ENCODE measurements at regions not wholly inside any gene's neighbourhood (a gene's known extent, or its start where the extent isn't known, plus 50 kb on each side); places are given as distances from the start of the nearest gene placed in this dataset.

DNA sequence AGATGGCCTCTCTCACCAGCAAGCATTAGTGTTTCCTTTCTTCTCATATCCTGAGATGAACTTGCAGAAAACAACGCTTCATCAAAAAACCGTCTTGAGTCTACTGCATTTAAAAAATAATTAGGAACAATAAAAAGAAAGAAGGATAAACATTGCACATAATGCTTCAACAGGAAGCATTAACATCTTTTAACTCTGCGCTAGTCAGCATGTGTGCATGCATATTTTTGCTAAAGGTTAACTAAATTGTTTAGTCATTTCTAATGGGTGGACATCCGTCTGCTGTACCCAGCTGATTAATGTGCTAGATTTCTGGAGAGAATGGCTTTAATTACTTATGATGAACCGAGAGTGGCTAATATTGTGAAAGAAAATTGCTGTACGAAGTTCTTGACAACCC, 349.3 kb downstream of the SOX4 start:
- dilution Hi-C loops (cut with HindIII; ENCODE audit: low sequenced_read_pairs, unreplicated experiment): no loop called here
- H3K9ac ChIP-seq (ENCODE audit: low read depth, low read length): no peak overlapping the region
- H2AK5ac ChIP-seq (ENCODE audit: low read depth, low read length): no peak overlapping the region
- H3K9me3 ChIP-seq (ENCODE audit: control insufficient read depth, insufficient read depth, low read length): no peaks in the 10 kb centered on the region
- H3K4ac ChIP-seq (ENCODE audit: low read depth, low read length): no peak overlapping the region
- BruUV-seq (replicated peaks): no TSS peak
- no peaks in the 10 kb centered on the region for H3K79me1 ChIP-seq (ENCODE audit: low read depth in 1 of 2, low read length in 2 of 2)
- no peak overlapping the region for H3K18ac ChIP-seq (ENCODE audit: low read depth, low read length)
- H3K9me1 ChIP-seq (ENCODE audit: insufficient read depth, low read length): peaks cover 8% of the 10 kb centered on the region; the same call in 1 of the 2 replicates
- no peak overlapping the region for H3K14ac ChIP-seq (replicated peaks; ENCODE audit: low read depth, low read length)
- H3K27me3 ChIP-seq (ENCODE audit: control insufficient read depth, insufficient read depth, low read length): no peaks in the 10 kb centered on the region
- no peak overlapping the region for H2BK20ac ChIP-seq (ENCODE audit: low read depth, low read length)
- H3K4me1 ChIP-seq (ENCODE audit: control insufficient read depth, insufficient read depth, low read length): peaks cover 16% of the 10 kb centered on the region
- H2AK9ac ChIP-seq (replicated peaks; ENCODE audit: low read depth, low read length, poor library complexity): no peak overlapping the region
- no peak overlapping the region for H3K23ac ChIP-seq (ENCODE audit: low read depth, low read length)
- DNase-seq (no peak), ATAC-seq (ENCODE audit: low read depth) (peak; percentile 28; the same call in 1 of the 2 replicates)
- no peak overlapping the region for H4K91ac ChIP-seq (ENCODE audit: insufficient read depth, low read depth, low read length)
- no peak overlapping the region for H3K56ac ChIP-seq (ENCODE audit: extremely low read depth, insufficient read depth, low read length)
- H3K36me3 ChIP-seq (ENCODE audit: control insufficient read depth, insufficient read depth, low read length): no peaks in the 10 kb centered on the region
- no peak overlapping the region for H2BK15ac ChIP-seq (ENCODE audit: low read depth, low read length)
- no peak overlapping the region for H2BK5ac ChIP-seq (ENCODE audit: low read depth, low read length, poor library complexity, severe bottlenecking)
- H4K5ac ChIP-seq (ENCODE audit: low read depth, low read length): no peak overlapping the region
- no peak overlapping the region for H3K27ac ChIP-seq (ENCODE audit: insufficient read depth, low read length)
- no peaks in the 10 kb centered on the region for H4K20me1 ChIP-seq (ENCODE audit: insufficient read depth, low read length)
- in situ Hi-C loops (cut with MboI; ENCODE audit: low sequenced_read_pairs): loop anchor here (25.0 kb wide), 1 partner anchor 1494 kb away; no protein-coding TSS in a partner anchor
- H3K4me3 ChIP-seq (ENCODE audit: insufficient read depth, low read depth, low read length): no peak overlapping the region
- H4K8ac ChIP-seq (ENCODE audit: low read depth in 2 of 2, low read length in 2 of 2): no peak overlapping the region; a peak in 1 of 4 replicates
- peak overlapping the region; percentile 7; the same call in 1 of the 2 replicates for H3K4me2 ChIP-seq (ENCODE audit: low read depth, low read length)
- POLR2A ChIA-PET (ENCODE audit: unreplicated experiment): no interaction called here
- TF ChIP-seq MAFK (IDR thresholded peaks at IDR 0.05; ENCODE audit: low read depth, low read length): 0 out of 2 replicates have a peak, but pooled peaks have one; percentile 12
- no peak for TF ChIP-seq RCOR1 (IDR thresholded peaks at IDR 0.05; ENCODE audit: insufficient replicate concordance, low read length)
- TF ChIP-seq RAD21 (IDR thresholded peaks at IDR 0.05; ENCODE audit: low read length): no peak
- CTCF ChIA-PET: no interaction called here
- no CpG with 5 or more reads among the region's 6 CpGs for WGBS, 2 experiments (ENCODE audit: extremely low coverage in 2 of 2, insufficient read length in 1 of 2)
- no peak overlapping the region for H2AFZ ChIP-seq (replicated peaks; ENCODE audit: low read length, poor library complexity)
- no peak overlapping the region for H2BK120ac ChIP-seq (ENCODE audit: low read depth, low read length)
- intact Hi-C loops (cut with micrococcal nuclease): loop anchor here (5.0 to 10.0 kb wide), 2 partner anchors 176 to 1502 kb away; no protein-coding TSS in a partner anchor
